ENCODE measurements at regions not wholly inside any gene's neighbourhood (a gene's known extent, or its start where the extent isn't known, plus 50 kb on each side); places are given as distances from the start of the nearest gene placed in this dataset.

DNA sequence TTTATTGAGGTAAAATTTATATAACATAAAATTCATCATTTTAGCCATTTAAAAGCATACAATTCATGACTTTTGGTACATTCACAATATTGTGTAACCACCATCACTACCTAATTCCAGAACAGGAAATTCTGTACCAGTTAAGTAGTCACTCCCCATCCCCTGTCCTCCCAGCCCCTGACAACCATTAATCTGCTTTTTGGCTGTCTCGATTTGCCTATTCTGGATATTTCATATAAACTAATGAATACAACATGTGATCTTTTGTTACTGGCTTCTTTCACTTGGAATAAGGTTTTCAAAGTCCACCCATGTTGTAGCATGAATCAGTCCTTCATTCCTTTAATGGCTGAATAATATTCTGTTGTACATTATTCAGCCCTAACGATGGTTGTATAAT is 115.6 kb upstream of the KLF14 start:
- no peak overlapping the region for H3K4me3 Mint-ChIP-seq (ENCODE audit: unreplicated experiment)
- intact Hi-C loops (cut with micrococcal nuclease; ENCODE audit: unreplicated experiment) = no loop called here
- no peak for DNase-seq
- no peaks in the 10 kb centered on the region for H3K27me3 ChIP-seq (replicated peaks; ENCODE audit: control insufficient read depth, insufficient read depth, low read length)
- no peaks in the 10 kb centered on the region for H3K9me3 ChIP-seq
- no peaks in the 10 kb centered on the region; the same call in 1 of the 2 replicates for H3K4me1 ChIP-seq
- ChIA-PET CTCF (interaction anchor here (0.7 kb wide), 1 partner anchor 9 kb away, joined by 3 read pairs; no protein-coding TSS in a partner anchor), POLR2A (no interaction called here)
- no peaks in the 10 kb centered on the region for H3K36me3 Mint-ChIP-seq (ENCODE audit: insufficient read depth, unreplicated experiment)
- H3K27ac Mint-ChIP-seq (ENCODE audit: unreplicated experiment) = no peak overlapping the region
- no TSS peak for BruUV-seq (replicated peaks)
- no peaks in the 10 kb centered on the region for H3K27me3 Mint-ChIP-seq (ENCODE audit: insufficient read depth, unreplicated experiment)
- H3K4me3 ChIP-seq (ENCODE audit: low read depth, low read length) = no peak overlapping the region
- TF ChIP-seq, protein P1, sequence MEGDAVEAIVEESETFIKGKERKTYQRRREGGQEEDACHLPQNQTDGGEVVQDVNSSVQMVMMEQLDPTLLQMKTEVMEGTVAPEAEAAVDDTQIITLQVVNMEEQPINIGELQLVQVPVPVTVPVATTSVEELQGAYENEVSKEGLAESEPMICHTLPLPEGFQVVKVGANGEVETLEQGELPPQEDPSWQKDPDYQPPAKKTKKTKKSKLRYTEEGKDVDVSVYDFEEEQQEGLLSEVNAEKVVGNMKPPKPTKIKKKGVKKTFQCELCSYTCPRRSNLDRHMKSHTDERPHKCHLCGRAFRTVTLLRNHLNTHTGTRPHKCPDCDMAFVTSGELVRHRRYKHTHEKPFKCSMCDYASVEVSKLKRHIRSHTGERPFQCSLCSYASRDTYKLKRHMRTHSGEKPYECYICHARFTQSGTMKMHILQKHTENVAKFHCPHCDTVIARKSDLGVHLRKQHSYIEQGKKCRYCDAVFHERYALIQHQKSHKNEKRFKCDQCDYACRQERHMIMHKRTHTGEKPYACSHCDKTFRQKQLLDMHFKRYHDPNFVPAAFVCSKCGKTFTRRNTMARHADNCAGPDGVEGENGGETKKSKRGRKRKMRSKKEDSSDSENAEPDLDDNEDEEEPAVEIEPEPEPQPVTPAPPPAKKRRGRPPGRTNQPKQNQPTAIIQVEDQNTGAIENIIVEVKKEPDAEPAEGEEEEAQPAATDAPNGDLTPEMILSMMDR (IDR thresholded peaks at IDR 0.05; ENCODE audit: insufficient read depth in 1 of 2, low read depth in 1 of 2, low read length in 1 of 2, severe bottlenecking in 1 of 2, unreplicated experiment in 1 of 2) = no peak
- H3K9me3 Mint-ChIP-seq (ENCODE audit: unreplicated experiment) = no peaks in the 10 kb centered on the region
- H3K36me3 ChIP-seq (ENCODE audit: control insufficient read depth, insufficient read depth, low read length) = no peaks in the 10 kb centered on the region
- peaks cover 7% of the 10 kb centered on the region for H3K4me1 Mint-ChIP-seq (ENCODE audit: low read depth, unreplicated experiment)

GRCh38 chr7:130850956-130851355 is 116.9 kb upstream of the KLF14 start:
- Mint-ChIP-seq H3K27ac (ENCODE audit: unreplicated experiment) (no peak overlapping the region), H3K4me3 (ENCODE audit: unreplicated experiment) (no peak overlapping the region), H3K27me3 (ENCODE audit: insufficient read depth, unreplicated experiment) (no peaks in the 10 kb centered on the region), H3K4me1 (ENCODE audit: low read depth, unreplicated experiment) (peaks cover 7% of the 10 kb centered on the region), H3K9me3 (ENCODE audit: unreplicated experiment) (no peaks in the 10 kb centered on the region), H3K36me3 (ENCODE audit: insufficient read depth, unreplicated experiment) (no peaks in the 10 kb centered on the region)
- intact Hi-C loops (cut with micrococcal nuclease; ENCODE audit: unreplicated experiment) = no loop called here
- TF ChIP-seq, protein P1 (IDR thresholded peaks at IDR 0.05; ENCODE audit: insufficient read depth in 1 of 2, low read depth in 1 of 2, low read length in 1 of 2, severe bottlenecking in 1 of 2, unreplicated experiment in 1 of 2) = no peak
- DNase-seq = no peak
- ChIA-PET CTCF (no interaction called here), POLR2A (no interaction called here)
- BruUV-seq (replicated peaks) = no TSS peak
- H3K36me3 ChIP-seq (ENCODE audit: control insufficient read depth, insufficient read depth, low read length) = no peaks in the 10 kb centered on the region
- H3K4me3 ChIP-seq (ENCODE audit: low read depth, low read length) = no peak overlapping the region
- H3K9me3 ChIP-seq = no peaks in the 10 kb centered on the region
- no peaks in the 10 kb centered on the region; the same call in 1 of the 2 replicates for H3K4me1 ChIP-seq
- no peaks in the 10 kb centered on the region for H3K27me3 ChIP-seq (replicated peaks; ENCODE audit: control insufficient read depth, insufficient read depth, low read length)

GRCh38 chr7:130852867-130853266 is 118.9 kb upstream of the KLF14 start:
- Mint-ChIP-seq H3K4me1 (ENCODE audit: low read depth, unreplicated experiment) (peaks cover 7% of the 10 kb centered on the region), H3K4me3 (ENCODE audit: unreplicated experiment) (no peak overlapping the region), H3K9me3 (ENCODE audit: unreplicated experiment) (peaks cover 16% of the 10 kb centered on the region), H3K27me3 (ENCODE audit: insufficient read depth, unreplicated experiment) (no peaks in the 10 kb centered on the region), H3K27ac (ENCODE audit: unreplicated experiment) (no peak overlapping the region), H3K36me3 (ENCODE audit: insufficient read depth, unreplicated experiment) (no peaks in the 10 kb centered on the region)
- ChIA-PET CTCF (no interaction called here), POLR2A (no interaction called here)
- intact Hi-C loops (cut with micrococcal nuclease; ENCODE audit: unreplicated experiment) = no loop called here
- no peak for DNase-seq
- Histone ChIP-seq H3K36me3 (ENCODE audit: control insufficient read depth, insufficient read depth, low read length) (no peaks in the 10 kb centered on the region), H3K9me3 (peaks cover 16% of the 10 kb centered on the region), H3K4me3 (ENCODE audit: low read depth, low read length) (no peak overlapping the region), H3K27me3 (replicated peaks; ENCODE audit: control insufficient read depth, insufficient read depth, low read length) (no peaks in the 10 kb centered on the region), H3K4me1 (no peaks in the 10 kb centered on the region; the same call in 1 of the 2 replicates)
- no TSS peak for BruUV-seq (replicated peaks)
- TF ChIP-seq, protein P1 (IDR thresholded peaks at IDR 0.05; ENCODE audit: insufficient read depth in 1 of 2, low read depth in 1 of 2, low read length in 1 of 2, severe bottlenecking in 1 of 2, unreplicated experiment in 1 of 2) = no peak
